Astrocyte (in vitro differentiated cells and primary cell): ENCODE measurements at regions not wholly inside any gene's neighbourhood (a gene's known extent, or its start where the extent isn't known, plus 50 kb on each side); places are given as distances from the start of the nearest gene placed in this dataset.

Experiments used
- DNase-seq: peaks from one replicate; pipeline ENCODE4 v3.0.0-alpha.2; 2010; ENCODE audit warnings: low read depth
- FAIRE-seq: peaks from 2 replicates; lab custom pipeline; 2011; peaks lifted over from hg19 to GRCh38; lab: Jason Lieb, UNC
- H2AFZ ChIP-seq: 2 replicates; pipeline ENCODE4 v1.6.0; 2012; ENCODE audit warnings: low read depth, low read length, inconsistent platforms
- H3K27ac ChIP-seq: 2 replicates; pipeline ENCODE4 v1.5.1; 2011; ENCODE audit warnings: low read depth, low read length, inconsistent platforms
- H3K27me3 ChIP-seq: 2 replicates; pipeline ENCODE4 v1.6.0; 2011; ENCODE audit warnings: low read length, inconsistent platforms; ENCODE audit not compliant: insufficient read depth
- H3K36me3 ChIP-seq: 2 replicates; pipeline ENCODE4 v1.5.1; 2011; ENCODE audit warnings: low read length, inconsistent platforms; ENCODE audit not compliant: insufficient read depth
- H3K4me1 ChIP-seq: 2 replicates; pipeline ENCODE4 v1.5.1; 2011; ENCODE audit warnings: low read length, inconsistent platforms; ENCODE audit not compliant: insufficient read depth
- H3K4me2 ChIP-seq: 2 replicates; pipeline ENCODE4 v1.6.0; 2012; ENCODE audit warnings: low read length, inconsistent platforms
- H3K4me3 ChIP-seq: 2 replicates; pipeline ENCODE4 v1.5.1; 2011; ENCODE audit warnings: low read depth, mild to moderate bottlenecking, low read length, inconsistent platforms; ENCODE audit not compliant: insufficient read depth
- H3K79me2 ChIP-seq: 2 replicates; pipeline ENCODE4 v1.6.0; 2012; ENCODE audit warnings: mild to moderate bottlenecking, low read length, inconsistent platforms; ENCODE audit not compliant: insufficient read depth
- H3K9ac ChIP-seq: 2 replicates; pipeline ENCODE4 v1.6.0; 2012; ENCODE audit warnings: mild to moderate bottlenecking, low read length, inconsistent platforms
- H3K9me3 ChIP-seq: 2 replicates; pipeline ENCODE4 v1.5.1; 2012; ENCODE audit warnings: low read depth, mild to moderate bottlenecking, low read length, inconsistent platforms; ENCODE audit not compliant: insufficient read depth
- H4K20me1 ChIP-seq: 2 replicates; pipeline ENCODE4 v1.6.0; 2012; ENCODE audit warnings: low read length, inconsistent platforms; ENCODE audit not compliant: insufficient read depth
- H3K27ac Mint-ChIP-seq: one replicate; pipeline ENCODE4 v1.8.0; 2021; ENCODE audit warnings: mild to moderate bottlenecking, mixed read lengths; ENCODE audit not compliant: unreplicated experiment
- H3K27me3 Mint-ChIP-seq: one replicate; pipeline ENCODE4 v1.8.0; 2021; ENCODE audit warnings: low read depth, mixed read lengths; ENCODE audit not compliant: unreplicated experiment
- H3K36me3 Mint-ChIP-seq: one replicate; pipeline ENCODE4 v1.8.0; 2021; ENCODE audit warnings: low read depth, mixed read lengths; ENCODE audit not compliant: unreplicated experiment
- H3K4me1 Mint-ChIP-seq: one replicate; pipeline ENCODE4 v1.8.0; 2021; ENCODE audit warnings: low read depth, mixed read lengths; ENCODE audit not compliant: unreplicated experiment
- H3K4me3 Mint-ChIP-seq: one replicate; pipeline ENCODE4 v1.8.0; 2021; ENCODE audit warnings: mild to moderate bottlenecking, moderate library complexity, mixed read lengths; ENCODE audit not compliant: unreplicated experiment
- H3K9me3 Mint-ChIP-seq: one replicate; pipeline ENCODE4 v1.8.0; 2021; ENCODE audit warnings: mild to moderate bottlenecking, mixed read lengths; ENCODE audit not compliant: unreplicated experiment
- EZH2 ChIP-seq: IDR thresholded peaks from 2 replicates; pipeline ENCODE4 v1.6.1; 2012; ENCODE audit warnings: mild to moderate bottlenecking, low read length, inconsistent platforms; ENCODE audit not compliant: insufficient read depth
- TF ChIP-seq, protein P1 (sequence below): IDR thresholded peaks from 2 replicates; pipeline ENCODE4 v1.5.1; 2011; ENCODE audit warnings: low read depth, mild to moderate bottlenecking, inconsistent platforms, low read length, moderate library complexity; ENCODE audit not compliant: insufficient read depth

DNA sequence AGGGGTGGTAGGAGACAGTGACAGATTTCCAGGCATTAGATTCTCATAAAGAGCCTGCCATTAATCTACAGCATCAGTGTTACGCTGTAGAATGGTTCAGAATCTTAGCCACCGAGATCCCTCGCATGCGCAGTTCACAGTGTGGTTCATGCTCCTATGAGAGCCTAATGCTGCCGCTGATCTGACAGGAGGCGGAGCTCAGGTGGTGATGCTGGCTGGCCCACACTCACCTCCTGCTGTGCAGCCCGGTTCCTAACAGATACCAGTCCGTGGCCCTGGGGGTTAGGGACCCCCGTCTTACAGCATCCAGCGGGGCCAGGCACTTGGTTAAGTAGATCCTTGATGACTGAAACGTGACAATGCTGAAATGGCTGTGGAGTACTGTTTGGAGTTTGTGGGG lies 163.6 kb upstream of the C1orf21 start:
- Histone ChIP-seq H4K20me1 (no peaks in the 10 kb centered on the region), H3K27me3 (no peaks in the 10 kb centered on the region), H3K79me2 (no peaks in the 10 kb centered on the region), H3K4me2 (no peak overlapping the region), H3K4me3 (no peak overlapping the region), H2AFZ (no peak overlapping the region), H3K4me1 (no peaks in the 10 kb centered on the region), H3K9ac (no peak overlapping the region), H3K9me3 (no peaks in the 10 kb centered on the region), H3K27ac (no peak overlapping the region), H3K36me3 (no peaks in the 10 kb centered on the region)
- DNase-seq = no peak
- FAIRE-seq = no peak
- peaks cover 11% of the 10 kb centered on the region for H3K27me3 Mint-ChIP-seq
- no peaks in the 10 kb centered on the region for H3K36me3 Mint-ChIP-seq
- H3K9me3 Mint-ChIP-seq = no peaks in the 10 kb centered on the region
- no peak overlapping the region for H3K4me3 Mint-ChIP-seq
- TF ChIP-seq EZH2 = no peak
- TF ChIP-seq, protein P1, sequence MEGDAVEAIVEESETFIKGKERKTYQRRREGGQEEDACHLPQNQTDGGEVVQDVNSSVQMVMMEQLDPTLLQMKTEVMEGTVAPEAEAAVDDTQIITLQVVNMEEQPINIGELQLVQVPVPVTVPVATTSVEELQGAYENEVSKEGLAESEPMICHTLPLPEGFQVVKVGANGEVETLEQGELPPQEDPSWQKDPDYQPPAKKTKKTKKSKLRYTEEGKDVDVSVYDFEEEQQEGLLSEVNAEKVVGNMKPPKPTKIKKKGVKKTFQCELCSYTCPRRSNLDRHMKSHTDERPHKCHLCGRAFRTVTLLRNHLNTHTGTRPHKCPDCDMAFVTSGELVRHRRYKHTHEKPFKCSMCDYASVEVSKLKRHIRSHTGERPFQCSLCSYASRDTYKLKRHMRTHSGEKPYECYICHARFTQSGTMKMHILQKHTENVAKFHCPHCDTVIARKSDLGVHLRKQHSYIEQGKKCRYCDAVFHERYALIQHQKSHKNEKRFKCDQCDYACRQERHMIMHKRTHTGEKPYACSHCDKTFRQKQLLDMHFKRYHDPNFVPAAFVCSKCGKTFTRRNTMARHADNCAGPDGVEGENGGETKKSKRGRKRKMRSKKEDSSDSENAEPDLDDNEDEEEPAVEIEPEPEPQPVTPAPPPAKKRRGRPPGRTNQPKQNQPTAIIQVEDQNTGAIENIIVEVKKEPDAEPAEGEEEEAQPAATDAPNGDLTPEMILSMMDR = no peak
- peaks cover 3% of the 10 kb centered on the region for H3K4me1 Mint-ChIP-seq
- no peak overlapping the region for H3K27ac Mint-ChIP-seq

DNA sequence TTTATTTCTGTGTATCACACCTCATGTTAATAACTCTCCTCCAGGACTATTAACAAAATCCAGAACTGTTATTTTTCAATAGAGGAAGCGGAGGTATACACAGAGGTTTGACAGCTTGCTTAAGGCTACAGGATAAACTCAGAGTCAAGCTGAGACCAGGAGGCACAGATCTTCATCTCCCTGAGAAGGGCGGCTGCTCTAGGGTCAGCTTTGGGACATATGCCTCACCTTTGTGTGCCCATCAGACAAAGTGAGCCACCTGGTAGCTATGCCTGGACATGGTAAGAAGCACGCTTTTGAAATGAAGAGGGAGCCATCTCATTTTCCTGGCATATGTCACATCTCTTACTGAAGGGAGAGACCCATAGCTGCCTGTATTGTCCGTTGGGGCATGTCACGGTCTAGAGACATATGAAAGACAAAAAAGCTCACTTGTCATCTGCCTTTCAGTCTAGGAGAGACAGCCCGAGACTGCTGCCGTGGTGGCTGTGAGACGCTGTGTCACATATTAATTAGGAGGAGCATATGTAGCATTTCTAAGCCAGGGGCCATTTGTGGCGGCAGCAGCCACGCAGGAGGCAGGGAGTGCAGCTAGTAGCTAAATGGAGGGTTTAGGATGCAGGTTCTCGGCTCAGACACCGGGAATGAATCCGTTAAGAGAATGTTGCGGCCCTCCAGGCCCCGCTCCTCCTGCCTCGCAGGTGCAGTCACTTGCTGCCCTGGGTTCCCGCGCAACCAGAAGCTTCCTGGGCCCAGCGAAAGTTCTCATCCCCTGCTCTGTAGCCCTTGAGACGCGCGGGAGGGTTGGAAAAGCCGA lies 161.3 kb upstream of the C1orf21 start:
- peaks cover 3% of the 10 kb centered on the region for H3K4me1 Mint-ChIP-seq
- no peak overlapping the region for H3K27ac Mint-ChIP-seq
- Histone ChIP-seq H3K4me1 (no peaks in the 10 kb centered on the region), H2AFZ (no peak overlapping the region), H3K4me2 (no peak overlapping the region), H3K79me2 (no peaks in the 10 kb centered on the region), H3K36me3 (no peaks in the 10 kb centered on the region), H3K9ac (no peak overlapping the region), H3K27me3 (no peaks in the 10 kb centered on the region), H3K27ac (no peak overlapping the region), H3K9me3 (no peaks in the 10 kb centered on the region), H4K20me1 (no peaks in the 10 kb centered on the region), H3K4me3 (no peak overlapping the region)
- H3K4me3 Mint-ChIP-seq = no peak overlapping the region
- peaks cover 2% of the 10 kb centered on the region for H3K9me3 Mint-ChIP-seq
- TF ChIP-seq, protein P1 = no peak
- FAIRE-seq (no peak), DNase-seq (no peak)
- no peaks in the 10 kb centered on the region for H3K36me3 Mint-ChIP-seq
- H3K27me3 Mint-ChIP-seq = peaks cover 9% of the 10 kb centered on the region

DNA sequence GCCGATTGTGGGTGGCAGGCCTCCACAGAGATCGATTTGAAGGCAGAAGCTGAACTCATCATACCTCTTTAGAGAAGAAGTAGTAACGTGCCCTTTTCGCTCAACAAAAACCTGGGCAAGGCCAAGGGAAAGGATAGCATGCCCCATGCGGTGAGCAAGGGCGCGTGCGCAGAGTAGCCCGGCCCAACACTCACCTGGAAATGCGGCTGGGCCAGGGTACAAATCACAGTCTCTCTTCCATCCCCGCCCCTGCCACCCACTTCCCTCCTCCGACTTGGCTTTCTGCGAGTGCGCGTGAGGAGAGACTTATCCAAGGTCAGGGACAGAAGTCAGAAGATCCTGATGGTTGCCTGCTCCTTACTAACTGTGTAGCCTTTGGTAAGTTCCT lies 160.7 kb upstream of the C1orf21 start:
- Histone ChIP-seq H3K79me2 (no peaks in the 10 kb centered on the region), H3K9ac (no peak overlapping the region), H3K4me3 (no peak overlapping the region), H4K20me1 (no peaks in the 10 kb centered on the region), H3K4me2 (no peak overlapping the region), H3K27ac (no peak overlapping the region), H3K27me3 (no peaks in the 10 kb centered on the region), H3K4me1 (no peaks in the 10 kb centered on the region), H3K36me3 (no peaks in the 10 kb centered on the region), H3K9me3 (no peaks in the 10 kb centered on the region), H2AFZ (no peak overlapping the region)
- no peak for FAIRE-seq
- peaks cover 3% of the 10 kb centered on the region for H3K4me1 Mint-ChIP-seq
- TF ChIP-seq EZH2 = no peak
- TF ChIP-seq, protein P1 = no peak
- no peak overlapping the region for H3K4me3 Mint-ChIP-seq
- peaks cover 4% of the 10 kb centered on the region for H3K9me3 Mint-ChIP-seq
- no peak for DNase-seq
- H3K27me3 Mint-ChIP-seq = peaks cover 9% of the 10 kb centered on the region
- no peak overlapping the region for H3K27ac Mint-ChIP-seq
- H3K36me3 Mint-ChIP-seq = no peaks in the 10 kb centered on the region
